ENCODE measurements at regions not wholly inside any gene's neighbourhood (a gene's known extent, or its start where the extent isn't known, plus 50 kb on each side); places are given as distances from the start of the nearest gene placed in this dataset.

DNA sequence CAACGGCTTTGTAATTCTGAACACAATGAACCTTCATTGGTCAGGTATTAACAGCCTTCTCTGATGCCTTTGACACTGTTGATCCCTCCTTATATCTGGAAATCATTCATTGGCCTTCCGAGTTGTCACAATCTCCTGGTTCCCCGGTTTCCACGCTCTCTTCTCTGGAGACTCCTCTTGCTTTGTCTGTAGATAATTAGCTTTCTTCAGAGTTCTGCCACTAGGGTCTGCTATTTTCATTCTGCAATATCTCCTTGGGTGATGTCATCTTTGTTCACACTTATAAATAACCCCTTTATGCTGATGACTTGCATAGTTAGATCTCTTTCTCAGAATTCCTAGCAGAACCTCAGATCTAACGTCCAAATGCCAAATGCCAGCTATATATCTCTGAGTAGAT lies 583.8 kb upstream of the ZNF717 start:
- H3K4me2 ChIP-seq: no peak overlapping the region
- H4K20me1 ChIP-seq (ENCODE audit: insufficient read depth): no peaks in the 10 kb centered on the region
- no peak overlapping the region for H3K4me3 ChIP-seq (IDR thresholded peaks at IDR 0.05; ENCODE audit: insufficient read depth, low read depth, low read length)
- no peak overlapping the region for H3K27ac ChIP-seq
- H3K27me3 ChIP-seq (ENCODE audit: insufficient read depth, low read depth): no peaks in the 10 kb centered on the region
- no peak overlapping the region for H2AFZ ChIP-seq (ENCODE audit: low read depth)
- H3K4me1 ChIP-seq (ENCODE audit: low read depth, poor library complexity, severe bottlenecking): no peaks in the 10 kb centered on the region
- H3K79me2 ChIP-seq (ENCODE audit: insufficient read depth, low read depth): no peaks in the 10 kb centered on the region
- no peaks in the 10 kb centered on the region for H3K36me3 ChIP-seq (ENCODE audit: insufficient read depth)
- no peak overlapping the region for H3K9ac ChIP-seq
- TF ChIP-seq, protein P1, sequence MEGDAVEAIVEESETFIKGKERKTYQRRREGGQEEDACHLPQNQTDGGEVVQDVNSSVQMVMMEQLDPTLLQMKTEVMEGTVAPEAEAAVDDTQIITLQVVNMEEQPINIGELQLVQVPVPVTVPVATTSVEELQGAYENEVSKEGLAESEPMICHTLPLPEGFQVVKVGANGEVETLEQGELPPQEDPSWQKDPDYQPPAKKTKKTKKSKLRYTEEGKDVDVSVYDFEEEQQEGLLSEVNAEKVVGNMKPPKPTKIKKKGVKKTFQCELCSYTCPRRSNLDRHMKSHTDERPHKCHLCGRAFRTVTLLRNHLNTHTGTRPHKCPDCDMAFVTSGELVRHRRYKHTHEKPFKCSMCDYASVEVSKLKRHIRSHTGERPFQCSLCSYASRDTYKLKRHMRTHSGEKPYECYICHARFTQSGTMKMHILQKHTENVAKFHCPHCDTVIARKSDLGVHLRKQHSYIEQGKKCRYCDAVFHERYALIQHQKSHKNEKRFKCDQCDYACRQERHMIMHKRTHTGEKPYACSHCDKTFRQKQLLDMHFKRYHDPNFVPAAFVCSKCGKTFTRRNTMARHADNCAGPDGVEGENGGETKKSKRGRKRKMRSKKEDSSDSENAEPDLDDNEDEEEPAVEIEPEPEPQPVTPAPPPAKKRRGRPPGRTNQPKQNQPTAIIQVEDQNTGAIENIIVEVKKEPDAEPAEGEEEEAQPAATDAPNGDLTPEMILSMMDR (conservative IDR thresholded peaks at IDR 0.05; ENCODE audit: low read depth, low read length): no peak

DNA sequence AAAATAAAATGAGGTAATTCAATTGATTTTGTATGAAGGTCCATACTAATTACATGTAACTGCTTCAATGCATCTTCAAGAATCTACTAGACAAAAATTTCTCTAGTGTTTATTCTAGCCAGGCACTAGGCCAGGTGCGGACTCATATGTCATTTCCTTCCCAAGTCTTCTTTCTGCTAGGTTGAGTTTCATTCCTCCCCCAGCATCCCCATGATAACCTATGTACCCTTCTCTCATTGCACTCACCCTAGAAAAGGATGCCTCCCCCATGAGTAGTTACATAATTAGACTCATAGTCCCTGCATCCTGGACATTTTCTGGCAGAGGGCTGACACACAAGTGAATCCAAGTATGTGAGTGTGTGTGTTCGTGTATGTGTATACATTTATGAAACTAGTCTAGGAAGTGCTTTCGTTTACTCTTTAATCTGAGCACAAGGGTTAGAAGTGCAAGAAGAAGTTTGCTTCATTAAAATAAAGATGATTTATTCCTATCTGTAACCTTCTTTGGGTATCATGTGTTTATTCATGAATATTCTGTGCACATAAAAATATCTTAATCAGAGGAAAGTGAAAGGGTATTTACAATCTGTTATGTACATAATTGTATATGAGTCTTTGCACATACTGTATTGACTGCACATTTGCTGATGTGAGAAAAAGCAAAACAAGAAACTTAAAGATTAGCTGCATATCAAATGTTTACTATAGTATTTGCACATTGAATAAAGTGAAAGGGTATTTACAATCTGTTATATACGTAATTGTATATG lies 585.6 kb upstream of the ZNF717 start:
- Histone ChIP-seq H3K9ac (no peak overlapping the region), H3K27me3 (ENCODE audit: insufficient read depth, low read depth) (no peaks in the 10 kb centered on the region), H3K79me2 (ENCODE audit: insufficient read depth, low read depth) (no peaks in the 10 kb centered on the region), H3K4me1 (ENCODE audit: low read depth, poor library complexity, severe bottlenecking) (no peaks in the 10 kb centered on the region), H4K20me1 (ENCODE audit: insufficient read depth) (no peaks in the 10 kb centered on the region), H3K4me2 (no peak overlapping the region), H3K36me3 (ENCODE audit: insufficient read depth) (no peaks in the 10 kb centered on the region), H2AFZ (ENCODE audit: low read depth) (no peak overlapping the region), H3K27ac (no peak overlapping the region), H3K4me3 (IDR thresholded peaks at IDR 0.05; ENCODE audit: insufficient read depth, low read depth, low read length) (no peak overlapping the region)
- TF ChIP-seq, protein P1 (conservative IDR thresholded peaks at IDR 0.05; ENCODE audit: low read depth, low read length): no peak

DNA sequence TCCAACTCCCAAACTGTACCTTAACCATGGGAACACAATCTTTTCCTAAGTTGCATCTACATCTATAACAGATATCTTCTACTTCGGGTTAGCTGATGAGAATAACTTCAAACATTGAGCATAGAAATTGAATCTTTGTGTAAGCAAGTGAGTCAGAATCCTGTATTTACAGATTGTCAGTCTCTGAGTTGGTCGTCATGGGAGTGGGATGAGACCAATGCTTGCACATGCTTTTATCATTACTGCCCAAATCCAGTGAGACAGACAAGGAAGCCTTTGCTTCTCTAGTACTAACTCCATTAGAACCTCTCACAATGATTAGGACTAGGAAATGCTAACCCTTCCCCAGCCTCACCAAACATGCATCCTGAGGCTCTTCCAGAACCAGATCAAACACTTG lies 587.1 kb upstream of the ZNF717 start:
- Histone ChIP-seq H3K4me3 (IDR thresholded peaks at IDR 0.05; ENCODE audit: insufficient read depth, low read depth, low read length) (no peak overlapping the region), H2AFZ (ENCODE audit: low read depth) (no peak overlapping the region), H3K27me3 (ENCODE audit: insufficient read depth, low read depth) (no peaks in the 10 kb centered on the region), H3K79me2 (ENCODE audit: insufficient read depth, low read depth) (no peaks in the 10 kb centered on the region), H4K20me1 (ENCODE audit: insufficient read depth) (no peaks in the 10 kb centered on the region), H3K4me2 (no peak overlapping the region), H3K9ac (no peak overlapping the region), H3K4me1 (ENCODE audit: low read depth, poor library complexity, severe bottlenecking) (no peaks in the 10 kb centered on the region), H3K36me3 (ENCODE audit: insufficient read depth) (no peaks in the 10 kb centered on the region), H3K27ac (no peak overlapping the region)
- TF ChIP-seq, protein P1 (conservative IDR thresholded peaks at IDR 0.05; ENCODE audit: low read depth, low read length): no peak

DNA sequence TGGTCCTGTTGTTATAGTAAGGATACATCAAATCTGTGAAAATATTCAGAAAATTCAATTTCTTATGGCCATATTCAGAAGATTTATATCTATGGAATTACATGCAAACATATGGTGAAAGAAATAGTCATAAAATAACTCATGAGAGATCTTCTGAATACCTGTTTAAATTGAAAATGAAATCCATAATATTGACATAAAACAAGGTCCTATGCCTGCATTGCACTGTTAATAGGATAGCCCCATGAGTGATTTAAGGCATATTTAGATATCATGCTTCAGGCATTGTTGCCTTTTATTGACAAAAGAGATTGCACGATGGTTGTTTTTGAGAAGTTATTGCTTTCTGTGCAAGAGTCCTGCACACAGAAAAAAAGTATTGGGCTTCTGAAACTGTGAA lies 591.7 kb upstream of the ZNF717 start:
- Histone ChIP-seq H2AFZ (ENCODE audit: low read depth) (no peak overlapping the region), H3K9ac (no peak overlapping the region), H3K4me2 (no peak overlapping the region), H3K27ac (no peak overlapping the region), H3K36me3 (ENCODE audit: insufficient read depth) (no peaks in the 10 kb centered on the region), H3K4me1 (ENCODE audit: low read depth, poor library complexity, severe bottlenecking) (no peaks in the 10 kb centered on the region), H3K79me2 (ENCODE audit: insufficient read depth, low read depth) (no peaks in the 10 kb centered on the region), H4K20me1 (ENCODE audit: insufficient read depth) (no peaks in the 10 kb centered on the region), H3K4me3 (IDR thresholded peaks at IDR 0.05; ENCODE audit: insufficient read depth, low read depth, low read length) (no peak overlapping the region), H3K27me3 (ENCODE audit: insufficient read depth, low read depth) (no peaks in the 10 kb centered on the region)
- TF ChIP-seq, protein P1 (conservative IDR thresholded peaks at IDR 0.05; ENCODE audit: low read depth, low read length): no peak
